Cardiac septum (tissue), 1 donor: ENCODE measurements at regions not wholly inside any gene's neighbourhood (a gene's known extent, or its start where the extent isn't known, plus 50 kb on each side); places are given as distances from the start of the nearest gene placed in this dataset.
"Not testable (repeated sequence)": the region's sequence is repeated elsewhere in the genome, so short reads cannot be mapped to it uniquely, and the experiment has no call there.

ENCODE experiments used
- DNase-seq: peaks from one replicate; pipeline ENCODE4 v3.0.0-alpha.2; 2020; ENCODE audit warnings: low spot score
- intact Hi-C: fragments of 100-400 bp; cut with DNase I; formaldehyde crosslinking; loops from one replicate; pipeline ENCODE4 v1.14.0; 2022
- donor health status: DM: no; HTN: no; CAD: no.

- DNase-seq = no peak
- intact Hi-C loops = no loop called here
These were observed 512.4 kb downstream of the TNS3 start for GRCh38 chr7:47069385-47070076.

- intact Hi-C loops = no loop called here
- DNase-seq = no peak
These were observed 514.8 kb downstream of the TNS3 start for GRCh38 chr7:47066976-47067614.

- DNase-seq = no peak
- intact Hi-C loops = no loop called here
These were observed 525.2 kb downstream of the TNS3 start for GRCh38 chr7:47056731-47057130.

- DNase-seq, intact Hi-C loops: not testable (repeated sequence)
These were observed 529.2 kb downstream of the TNS3 start for GRCh38 chr7:47052541-47053208.

GRCh38 chr7:47049234-47049774 lies 532.6 kb downstream of the TNS3 start:
- intact Hi-C loops = loop anchor here (10.0 kb wide), 1 partner anchor 115 kb away; no protein-coding TSS in a partner anchor
- DNase-seq = no peak

- intact Hi-C loops = loop anchor here (10.0 kb wide), 1 partner anchor 113 kb away; no protein-coding TSS in a partner anchor
- no peak for DNase-seq
These were observed 534.5 kb downstream of the TNS3 start for GRCh38 chr7:47047384-47047783.

- no peak for DNase-seq
- intact Hi-C loops = loop anchor here (10.0 kb wide), 1 partner anchor 112 kb away; no protein-coding TSS in a partner anchor
These were observed 535.0 kb downstream of the TNS3 start for GRCh38 chr7:47046949-47047348.

GRCh38 chr7:47045207-47046051 lies 536.5 kb downstream of the TNS3 start:
- intact Hi-C loops = loop anchor here (10.0 kb wide), 1 partner anchor 111 kb away; no protein-coding TSS in a partner anchor
- no peak for DNase-seq

- DNase-seq = no peak
- intact Hi-C loops = loop anchor here (10.0 kb wide), 1 partner anchor 110 kb away; no protein-coding TSS in a partner anchor
These were observed 537.3 kb downstream of the TNS3 start for GRCh38 chr7:47044625-47045024.

- DNase-seq = no peak
- intact Hi-C loops = loop anchor here (10.0 kb wide), 1 partner anchor 109 kb away; no protein-coding TSS in a partner anchor
These were observed 538.6 kb downstream of the TNS3 start for GRCh38 chr7:47043304-47043703.

GRCh38 chr7:47042669-47043068 lies 539.2 kb downstream of the TNS3 start:
- intact Hi-C loops = loop anchor here (10.0 kb wide), 1 partner anchor 108 kb away; no protein-coding TSS in a partner anchor

GRCh38 chr7:47040795-47041347 lies 541.0 kb downstream of the TNS3 start:
- DNase-seq = no peak
- intact Hi-C loops = loop anchor here (10.0 kb wide), 1 partner anchor 106 kb away; no protein-coding TSS in a partner anchor

More at GRCh38 chr7:47042669-47043068, 539.2 kb downstream of the TNS3 start:
- DNase-seq = no peak

- intact Hi-C loops = loop anchor here (5.0 to 10.0 kb wide), 2 partner anchors 105 to 233 kb away; no protein-coding TSS in a partner anchor
- no peak for DNase-seq
These were observed 542.0 kb downstream of the TNS3 start for GRCh38 chr7:47039904-47040303.

- no peak for DNase-seq
These were observed 542.7 kb downstream of the TNS3 start for GRCh38 chr7:47039089-47039648.

GRCh38 chr7:47038621-47039020 lies 543.3 kb downstream of the TNS3 start:
- no peak for DNase-seq
- intact Hi-C loops = loop anchor here (5.0 kb wide), 1 partner anchor 231 kb away; no protein-coding TSS in a partner anchor

More at GRCh38 chr7:47039089-47039648, 542.7 kb downstream of the TNS3 start:
- intact Hi-C loops = loop anchor here (5.0 kb wide), 1 partner anchor 232 kb away; no protein-coding TSS in a partner anchor

- intact Hi-C loops = loop anchor here (5.0 kb wide), 1 partner anchor 230 kb away; no protein-coding TSS in a partner anchor
- DNase-seq = no peak
These were observed 544.3 kb downstream of the TNS3 start for GRCh38 chr7:47037607-47038006.

- DNase-seq = no peak
- intact Hi-C loops = loop anchor here (5.0 kb wide), 1 partner anchor 230 kb away; no protein-coding TSS in a partner anchor
These were observed 545.0 kb downstream of the TNS3 start for GRCh38 chr7:47036909-47037308.

GRCh38 chr7:47035522-47035921 lies 546.4 kb downstream of the TNS3 start:
- no peak for DNase-seq
- intact Hi-C loops = loop anchor here (5.0 kb wide), 1 partner anchor 228 kb away; no protein-coding TSS in a partner anchor
